Fibroblast of skin of back (primary cell): ENCODE measurements at regions not wholly inside any gene's neighbourhood (a gene's known extent, or its start where the extent isn't known, plus 50 kb on each side); places are given as distances from the start of the nearest gene placed in this dataset.
A peak's percentile ranks its signal among the peaks of the same experiment; 100 is the strongest.

ENCODE experiments used
- DNase-seq: peaks from one replicate; pipeline ENCODE4 v3.0.0-alpha.2; 2013

- DNase-seq, result no peak
Observed at GRCh38 chr4:15376145-15376544, 51.7 kb upstream of the C1QTNF7 start.

DNA sequence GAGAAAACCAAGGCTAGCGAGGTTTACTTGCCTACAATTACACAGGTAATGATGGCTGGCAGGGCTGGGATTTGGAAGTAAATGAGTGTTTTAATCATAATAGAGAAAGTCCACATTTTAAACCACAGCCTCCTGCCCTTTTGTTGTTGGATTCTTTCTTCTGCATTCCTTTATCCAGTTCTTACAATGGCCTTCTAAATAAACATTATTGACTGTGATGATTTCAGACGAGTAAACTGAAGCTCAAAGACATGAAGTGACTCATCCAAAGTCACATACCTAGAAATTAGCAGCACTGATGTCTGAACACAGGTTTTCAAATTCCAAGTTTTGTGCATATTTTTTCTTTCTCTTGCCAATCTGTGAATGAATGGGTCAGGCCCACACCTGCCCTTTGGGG is 51.2 kb upstream of the C1QTNF7 start:
- DNase-seq, result peak; percentile 76
